A549 (cell line): ENCODE measurements at regions not wholly inside any gene's neighbourhood (a gene's known extent, or its start where the extent isn't known, plus 50 kb on each side); places are given as distances from the start of the nearest gene placed in this dataset.

Experiments used
- ATAC-seq, 2 experiments: fragments of 200-7000 bp in 1 of 2; fragments of >200 bp in 1 of 2; cut with Nextera tagmentation in 1 of 2; cut with Tn5 transposase in 1 of 2; 3 replicates each; pipeline versions ENCODE4 v1.8.0 to v1.9.1; 2018 to 2020; ENCODE audit warnings: mild to moderate bottlenecking in 1 of 2, moderate library complexity in 1 of 2
- CTCF ChIA-PET: fragments of 300-600 bp; sonication (Branson Sonifier 250); formaldehyde crosslinking; extraction: SDS; loops from one replicate; lab custom pipeline; 2021; ENCODE audit warnings: antibody characterized with exemption, inconsistent platforms; lab: Yijun Ruan, JAX
- POLR2A ChIA-PET: fragments of 350-600 bp; formaldehyde crosslinking; extraction: SDS; loops from one replicate; lab custom pipeline; 2021; ENCODE audit warnings: antibody characterized with exemption, inconsistent platforms; lab: Yijun Ruan, JAX
- DNase-seq, 2 experiments: peaks; one replicate each; pipeline versions ENCODE4 v3.0.0 to v3.0.0-alpha.2; 2011 to 2016; ENCODE audit warnings: low read depth in 1 of 2, low spot score in 1 of 2
- FAIRE-seq: peaks from 2 replicates; lab custom pipeline; 2011; peaks lifted over from hg19 to GRCh38; lab: Jason Lieb, UNC
- H3K27ac ChIP-seq, 2 experiments: fragments of >200 bp; sonication (Bioruptor Twin); formaldehyde crosslinking; 3 replicates each; pipeline ENCODE4 v1.5.1; 2016 to 2017
- H3K4me1 ChIP-seq: fragments of >200 bp; sonication (Bioruptor Twin); formaldehyde crosslinking; 3 replicates; pipeline ENCODE4 v1.6.1; 2016
- H3K4me2 ChIP-seq: fragments of >200 bp; sonication (Bioruptor Twin); formaldehyde crosslinking; 3 replicates; pipeline ENCODE4 v1.6.1; 2016
- H3K4me3 ChIP-seq: fragments of >200 bp; sonication (Bioruptor Twin); formaldehyde crosslinking; 3 replicates; pipeline ENCODE4 v1.5.1; 2016
- H3K9me3 ChIP-seq: fragments of >200 bp; sonication (Bioruptor Twin); formaldehyde crosslinking; 3 replicates; pipeline ENCODE4 v1.6.1; 2016
- BHLHE40 ChIP-seq: IDR thresholded peaks from 2 replicates; pipeline ENCODE4 v1.6.1; 2012; ENCODE audit warnings: low read depth, low read length, inconsistent platforms
- CBX2 ChIP-seq: fragments of 200-600 bp; sonication (generic); IDR thresholded peaks from 2 replicates; pipeline ENCODE4 v1.6.1; 2016; ENCODE audit warnings: low read depth, mild to moderate bottlenecking, borderline replicate concordance
- CBX8 ChIP-seq: fragments of 200-600 bp; sonication (generic); IDR thresholded peaks from 2 replicates; pipeline ENCODE4 v1.6.1; 2016
- CHD2 ChIP-seq: fragments of 150-350 bp; IDR thresholded peaks from 2 replicates; pipeline ENCODE4 v1.6.1; 2014; ENCODE audit warnings: low read length; ENCODE audit not compliant: partially characterized antibody
- CHD4 ChIP-seq: fragments of 200-600 bp; sonication (generic); IDR thresholded peaks from 2 replicates; pipeline ENCODE4 v1.6.1; 2016; ENCODE audit warnings: antibody characterized with exemption, mild to moderate bottlenecking, borderline replicate concordance
- E2F6 ChIP-seq: IDR thresholded peaks from 2 replicates; pipeline ENCODE4 v1.6.1; 2012; ENCODE audit warnings: low read depth, borderline replicate concordance
- EHF ChIP-seq: fragments of 250-450 bp; sonication (Bioruptor Pico); IDR thresholded peaks from 2 replicates; pipeline ENCODE4 v1.5.0; 2020; ENCODE audit warnings: mild to moderate bottlenecking
- EHMT2 ChIP-seq: fragments of 200-600 bp; sonication (generic); IDR thresholded peaks from 2 replicates; pipeline ENCODE4 v1.6.1; 2016; ENCODE audit warnings: antibody characterized with exemption, low read depth, mild to moderate bottlenecking, moderate library complexity
- ELK1 ChIP-seq: fragments of 150-350 bp; IDR thresholded peaks from 2 replicates; pipeline ENCODE4 v1.6.1; 2014; ENCODE audit warnings: low read depth, mild to moderate bottlenecking, low read length
- EP300 ChIP-seq, 2 experiments: fragments of >200 bp; sonication (Bioruptor Twin); formaldehyde crosslinking; IDR thresholded peaks; 2 replicates in 1 of 2; 3 replicates in 1 of 2; pipeline ENCODE4 v1.6.1; 2016 to 2017
- FOSL2 ChIP-seq, 2 experiments: fragments of 450-650 bp in 1 of 2; fragments of >200 bp in 1 of 2; sonication (Bioruptor Twin) in 1 of 2; formaldehyde crosslinking; IDR thresholded peaks; 2 replicates each; pipeline versions ENCODE4 v1.5.0 to v1.6.1; 2016 to 2020; ENCODE audit warnings: mild to moderate bottlenecking in 1 of 2, moderate library complexity in 1 of 2
- FOXS1 ChIP-seq: fragments of 250-450 bp; sonication (Bioruptor Pico); IDR thresholded peaks from 2 replicates; pipeline ENCODE4 v1.5.0; 2020; ENCODE audit warnings: mild to moderate bottlenecking, moderate library complexity
- HES2 ChIP-seq: fragments of >200 bp; sonication (Bioruptor Twin); formaldehyde crosslinking; IDR thresholded peaks from 2 replicates; pipeline ENCODE4 v1.6.1; 2016
- HMGXB4 ChIP-seq: fragments of 250-450 bp; sonication (Bioruptor Pico); IDR thresholded peaks from 2 replicates; pipeline ENCODE4 v1.5.0; 2021; ENCODE audit warnings: mild to moderate bottlenecking, moderate library complexity, borderline replicate concordance
- HOXA7 ChIP-seq: fragments of 250-450 bp; sonication (Bioruptor Pico); IDR thresholded peaks from 2 replicates; pipeline ENCODE4 v1.5.0; 2020; ENCODE audit warnings: mild to moderate bottlenecking, moderate library complexity
- HOXB13 ChIP-seq: fragments of 250-450 bp; sonication (Bioruptor Pico); IDR thresholded peaks from 2 replicates; pipeline ENCODE4 v1.5.0; 2020; ENCODE audit warnings: low read depth, mild to moderate bottlenecking, moderate library complexity
- HOXB5 ChIP-seq: fragments of 250-450 bp; sonication (Bioruptor Pico); IDR thresholded peaks from 2 replicates; pipeline ENCODE4 v1.5.0; 2020; ENCODE audit warnings: mild to moderate bottlenecking, moderate library complexity
- JUN ChIP-seq, 2 experiments: fragments of >200 bp; sonication (Bioruptor Twin); formaldehyde crosslinking; IDR thresholded peaks; 2 replicates in 1 of 2; 3 replicates in 1 of 2; pipeline ENCODE4 v1.6.1; 2016 to 2017
- JUNB ChIP-seq: fragments of >200 bp; sonication (Bioruptor Twin); formaldehyde crosslinking; IDR thresholded peaks from 2 replicates; pipeline ENCODE4 v1.6.1; 2016
- KDM5A ChIP-seq: fragments of 200-600 bp; sonication (generic); IDR thresholded peaks from 2 replicates; pipeline ENCODE4 v1.6.1; 2016; ENCODE audit warnings: antibody characterized with exemption, mild to moderate bottlenecking
- MAX ChIP-seq: IDR thresholded peaks from 2 replicates; pipeline ENCODE4 v1.6.1; 2012
- NR3C1 ChIP-seq: fragments of >200 bp; sonication (Bioruptor Twin); formaldehyde crosslinking; IDR thresholded peaks from 3 replicates; pipeline ENCODE4 v1.6.1; 2017
- PHF8 ChIP-seq: fragments of 200-600 bp; sonication (generic); IDR thresholded peaks from 2 replicates; pipeline ENCODE4 v1.6.1; 2016; ENCODE audit warnings: low read depth, mild to moderate bottlenecking, antibody characterized with exemption, moderate library complexity, borderline replicate concordance
- POLR2AphosphoS2 ChIP-seq: conservative IDR thresholded peaks from 2 replicates; pipeline ENCODE4 v1.6.1; 2012; ENCODE audit warnings: low read length, improper control_type of control experiment, inconsistent platforms
- RAD21 ChIP-seq, 2 experiments: fragments of >200 bp in 1 of 2; sonication (Bioruptor Twin) in 1 of 2; formaldehyde crosslinking in 1 of 2; IDR thresholded peaks in 1 of 2; conservative IDR thresholded peaks in 1 of 2; 2 replicates in 1 of 2; 3 replicates in 1 of 2; pipeline ENCODE4 v1.6.1; 2012 to 2018; ENCODE audit warnings: inconsistent platforms in 1 of 2
- RARB ChIP-seq: fragments of 250-450 bp; sonication (Bioruptor Pico); IDR thresholded peaks from 2 replicates; pipeline ENCODE4 v1.8.0; 2021; ENCODE audit warnings: mild to moderate bottlenecking, moderate library complexity
- RCOR1 ChIP-seq: fragments of 150-350 bp; IDR thresholded peaks from 2 replicates; pipeline ENCODE4 v1.6.1; 2014; ENCODE audit warnings: antibody characterized with exemption, low read length, low read depth
- RFX5 ChIP-seq: fragments of 450-650 bp; IDR thresholded peaks from 2 replicates; pipeline ENCODE4 v1.7.1; 2014; ENCODE audit warnings: antibody characterized with exemption, mild to moderate bottlenecking, moderate library complexity
- SREBF2 ChIP-seq: fragments of 450-650 bp; IDR thresholded peaks from 2 replicates; pipeline ENCODE4 v1.6.1; 2014; ENCODE audit warnings: mild to moderate bottlenecking, moderate library complexity
- TP53 ChIP-seq: fragments of 250-450 bp; sonication (Bioruptor Pico); IDR thresholded peaks from 2 replicates; pipeline ENCODE4 v1.5.0; 2021; ENCODE audit warnings: mild to moderate bottlenecking, moderate library complexity
- USF2 ChIP-seq: fragments of 450-650 bp; IDR thresholded peaks from 2 replicates; pipeline ENCODE4 v1.6.1; 2014; ENCODE audit warnings: antibody characterized with exemption
- ZC3H11A ChIP-seq: fragments of 450-650 bp; IDR thresholded peaks from 2 replicates; pipeline ENCODE4 v1.6.1; 2014; ENCODE audit warnings: antibody characterized with exemption, mild to moderate bottlenecking
- ZSCAN20 ChIP-seq: fragments of 250-450 bp; sonication (Bioruptor Pico); IDR thresholded peaks from 2 replicates; pipeline ENCODE4 v1.8.0; 2022; ENCODE audit warnings: mild to moderate bottlenecking, moderate library complexity
- whole genome bisulfite sequencing: methylation state at CpG from one replicate; pipeline ENCODE4 v1.1.6; 2017; ENCODE audit errors: missing lambda C conversion rate; 5-methylcytosine and 5-hydroxymethylcytosine counted together

GRCh38 chr12:61301817-61302216, 958.4 kb upstream of the USP15 start:
- ChIA-PET POLR2A (no interaction called here), CTCF (no interaction called here)
- ATAC-seq (no peak), DNase-seq (no peak), FAIRE-seq (no peak)
- no peak overlapping the region for H3K4me3 ChIP-seq
- H3K27ac ChIP-seq: no peak overlapping the region
- WGBS: 4% methylated on average over 2 of the region's 2 CpGs
- no peaks in the 10 kb centered on the region for H3K4me1 ChIP-seq
- H3K9me3 ChIP-seq: no peaks in the 10 kb centered on the region
- H3K4me2 ChIP-seq: no peak overlapping the region
- no peak for TF ChIP-seq POLR2AphosphoS2
- no peak for TF ChIP-seq ELK1
- TF ChIP-seq RARB (CRISPR knock-in tag): no peak
- TF ChIP-seq USF2: no peak
- no peak for TF ChIP-seq SREBF2
- no peak for TF ChIP-seq RCOR1
- TF ChIP-seq NR3C1: no peak
- no peak for TF ChIP-seq ZC3H11A
- no peak for TF ChIP-seq E2F6
- no peak for TF ChIP-seq KDM5A
- TF ChIP-seq HOXB5 (CRISPR knock-in tag): no peak
- TF ChIP-seq HES2: no peak

GRCh38 chr12:61302282-61302681, 957.9 kb upstream of the USP15 start:
- POLR2A ChIA-PET: no interaction called here
- no peak for FAIRE-seq
- 18% methylated on average over 4 of the region's 4 CpGs for WGBS

GRCh38 chr12:61308220-61308619, 952.0 kb upstream of the USP15 start:
- Histone ChIP-seq H3K4me2 (no peak overlapping the region), H3K9me3 (0 out of 3 replicates have a peak, but pooled peaks cover 3% of the 10 kb centered on the region), H3K27ac (no peak overlapping the region), H3K4me3 (no peak overlapping the region), H3K4me1 (no peaks in the 10 kb centered on the region)
- TF ChIP-seq HMGXB4 (CRISPR knock-in tag) (no peak), KDM5A (no peak), RAD21 (conservative IDR thresholded peaks at IDR 0.05 in 1 of 2, IDR thresholded peaks at IDR 0.05 in 1 of 2) (no peak), CHD4 (no peak), HOXB13 (CRISPR knock-in tag) (no peak), ZSCAN20 (no peak), EP300 (IDR thresholded peaks at IDR 0.05) (no peak), MAX (no peak), RFX5 (no peak), TP53 (CRISPR knock-in tag) (no peak), BHLHE40 (no peak), CBX8 (no peak), FOXS1 (CRISPR knock-in tag) (no peak), PHF8 (no peak)
- CTCF ChIA-PET: no interaction called here
- POLR2A ChIA-PET: no interaction called here
- FAIRE-seq: no peak
- DNase-seq: no peak
- 15% methylated on average over 2 of the region's 2 CpGs for WGBS
- no peak for ATAC-seq

More at GRCh38 chr12:61302282-61302681, 957.9 kb upstream of the USP15 start:
- no peak for TF ChIP-seq HOXB13 (CRISPR knock-in tag)
- no peak for TF ChIP-seq HOXA7 (CRISPR knock-in tag)
- no peak for TF ChIP-seq JUNB
- TF ChIP-seq RFX5: no peak
- TF ChIP-seq SREBF2: no peak
- TF ChIP-seq EHF (CRISPR knock-in tag): no peak
- TF ChIP-seq EHMT2: no peak
- TF ChIP-seq FOSL2 (IDR thresholded peaks at IDR 0.05): no peak
- TF ChIP-seq FOSL2 (CRISPR knock-in tag; IDR thresholded peaks at IDR 0.05): no peak
- no peak for TF ChIP-seq JUN (IDR thresholded peaks at IDR 0.05)
- no peak for TF ChIP-seq CHD2
- no peak for TF ChIP-seq CBX2
- no peak overlapping the region for H3K27ac ChIP-seq
- CTCF ChIA-PET: no interaction called here
- H3K4me2 ChIP-seq: no peak overlapping the region
- H3K4me3 ChIP-seq: no peak overlapping the region
- DNase-seq (no peak), ATAC-seq (no peak)
- no peaks in the 10 kb centered on the region for H3K4me1 ChIP-seq
- H3K9me3 ChIP-seq: no peaks in the 10 kb centered on the region
